Mesothelial cell of epicardium (in vitro differentiated cells): ENCODE measurements at regions not wholly inside any gene's neighbourhood (a gene's known extent, or its start where the extent isn't known, plus 50 kb on each side); places are given as distances from the start of the nearest gene placed in this dataset.

Experiments
- DNase-seq, 2 experiments: peaks; one replicate each; pipeline ENCODE4 v3.0.0; 2021; ENCODE audit warnings: low spot score in 2 of 2; ENCODE audit not compliant: unreplicated experiment in 2 of 2
- H3K27ac Mint-ChIP-seq: 2 replicates; pipeline ENCODE4 v1.8.0; 2021; ENCODE audit warnings: mixed read lengths
- H3K27me3 Mint-ChIP-seq: 2 replicates; pipeline ENCODE4 v1.8.0; 2021; ENCODE audit warnings: low read depth, mixed read lengths
- H3K36me3 Mint-ChIP-seq: 2 replicates; pipeline ENCODE4 v1.8.0; 2021; ENCODE audit warnings: mixed read lengths
- H3K4me1 Mint-ChIP-seq: 2 replicates; pipeline ENCODE4 v1.8.0; 2021; ENCODE audit warnings: mixed read lengths
- H3K4me3 Mint-ChIP-seq: 2 replicates; pipeline ENCODE4 v1.8.0; 2021; ENCODE audit warnings: mild to moderate bottlenecking, moderate library complexity, mixed read lengths
- H3K9me3 Mint-ChIP-seq: 2 replicates; pipeline ENCODE4 v1.8.0; 2021; ENCODE audit warnings: mixed read lengths
- TF ChIP-seq, protein P1 (sequence below): fragments of 200-600 bp; sonication (generic); IDR thresholded peaks from one replicate; pipeline ENCODE4 v1.5.0; 2021; ENCODE audit warnings: antibody characterized with exemption; ENCODE audit not compliant: unreplicated experiment

DNA sequence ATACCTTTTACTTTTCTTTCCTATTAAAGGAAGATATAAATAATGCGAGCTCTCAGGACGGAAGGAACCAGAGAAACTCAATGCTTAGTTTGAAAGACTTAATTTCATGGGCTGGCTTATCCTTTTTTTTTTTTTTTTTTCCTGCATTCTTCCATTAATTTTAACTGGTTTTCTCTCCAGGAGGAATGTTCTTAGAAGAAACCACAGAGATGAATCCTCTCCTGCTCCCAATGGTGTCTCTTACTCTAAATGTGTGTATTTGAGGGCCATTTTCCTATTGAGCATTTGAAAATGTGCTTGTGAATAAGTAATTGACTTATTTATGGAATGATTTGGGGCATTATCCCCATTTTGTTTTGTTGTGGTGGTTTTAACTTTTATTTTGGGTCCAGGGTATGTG is 494.9 kb downstream of the FOXO1 start:
- Mint-ChIP-seq H3K4me3 (no peak overlapping the region), H3K27me3 (peaks cover 11% of the 10 kb centered on the region), H3K27ac (no peak overlapping the region), H3K4me1 (peaks cover 30% of the 10 kb centered on the region), H3K36me3 (no peaks in the 10 kb centered on the region), H3K9me3 (peaks cover 4% of the 10 kb centered on the region)
- no peak for DNase-seq
- TF ChIP-seq, protein P1, sequence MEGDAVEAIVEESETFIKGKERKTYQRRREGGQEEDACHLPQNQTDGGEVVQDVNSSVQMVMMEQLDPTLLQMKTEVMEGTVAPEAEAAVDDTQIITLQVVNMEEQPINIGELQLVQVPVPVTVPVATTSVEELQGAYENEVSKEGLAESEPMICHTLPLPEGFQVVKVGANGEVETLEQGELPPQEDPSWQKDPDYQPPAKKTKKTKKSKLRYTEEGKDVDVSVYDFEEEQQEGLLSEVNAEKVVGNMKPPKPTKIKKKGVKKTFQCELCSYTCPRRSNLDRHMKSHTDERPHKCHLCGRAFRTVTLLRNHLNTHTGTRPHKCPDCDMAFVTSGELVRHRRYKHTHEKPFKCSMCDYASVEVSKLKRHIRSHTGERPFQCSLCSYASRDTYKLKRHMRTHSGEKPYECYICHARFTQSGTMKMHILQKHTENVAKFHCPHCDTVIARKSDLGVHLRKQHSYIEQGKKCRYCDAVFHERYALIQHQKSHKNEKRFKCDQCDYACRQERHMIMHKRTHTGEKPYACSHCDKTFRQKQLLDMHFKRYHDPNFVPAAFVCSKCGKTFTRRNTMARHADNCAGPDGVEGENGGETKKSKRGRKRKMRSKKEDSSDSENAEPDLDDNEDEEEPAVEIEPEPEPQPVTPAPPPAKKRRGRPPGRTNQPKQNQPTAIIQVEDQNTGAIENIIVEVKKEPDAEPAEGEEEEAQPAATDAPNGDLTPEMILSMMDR: no peak

- no peak for DNase-seq
- peaks cover 4% of the 10 kb centered on the region for H3K9me3 Mint-ChIP-seq
- H3K4me1 Mint-ChIP-seq: peaks cover 29% of the 10 kb centered on the region
- H3K27ac Mint-ChIP-seq: no peak overlapping the region
- TF ChIP-seq, protein P1: no peak
- H3K36me3 Mint-ChIP-seq: no peaks in the 10 kb centered on the region
- H3K27me3 Mint-ChIP-seq: peaks cover 14% of the 10 kb centered on the region
- H3K4me3 Mint-ChIP-seq: peak overlapping the region; percentile 29
These were observed 494.3 kb downstream of the FOXO1 start for GRCh38 chr13:40172149-40172591.

GRCh38 chr13:40172878-40173277 is 493.6 kb downstream of the FOXO1 start:
- no peak overlapping the region for H3K4me3 Mint-ChIP-seq

DNA sequence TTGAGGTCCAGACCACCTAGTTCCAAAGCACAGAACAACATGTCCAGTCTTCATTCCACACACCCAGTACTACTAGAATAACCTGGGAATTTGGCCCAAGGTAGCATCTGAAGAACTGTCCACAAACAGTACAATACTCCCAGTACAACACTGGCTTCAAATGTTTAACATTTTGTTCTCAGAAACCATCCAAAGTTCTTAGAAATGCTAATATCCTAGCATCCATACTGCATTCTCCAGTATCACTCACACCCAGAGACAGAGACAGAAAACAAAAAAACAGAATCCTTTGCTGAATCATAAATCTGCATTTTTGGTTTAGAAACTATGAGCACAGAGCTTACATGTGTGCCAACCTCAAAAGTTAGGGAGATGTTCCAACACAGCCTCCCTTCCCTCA is 490.8 kb downstream of the FOXO1 start:
- DNase-seq: no peak
- Mint-ChIP-seq H3K36me3 (no peaks in the 10 kb centered on the region), H3K4me3 (no peak overlapping the region), H3K9me3 (peaks cover 4% of the 10 kb centered on the region), H3K27me3 (peaks cover 14% of the 10 kb centered on the region), H3K27ac (no peak overlapping the region), H3K4me1 (peaks cover 19% of the 10 kb centered on the region)
- TF ChIP-seq, protein P1: no peak

More at GRCh38 chr13:40172878-40173277, 493.6 kb downstream of the FOXO1 start:
- Mint-ChIP-seq H3K27ac (no peak overlapping the region), H3K36me3 (no peaks in the 10 kb centered on the region), H3K9me3 (peaks cover 4% of the 10 kb centered on the region), H3K4me1 (peaks cover 24% of the 10 kb centered on the region), H3K27me3 (peaks cover 14% of the 10 kb centered on the region)
- TF ChIP-seq, protein P1: no peak
- DNase-seq: no peak

GRCh38 chr13:40176242-40176641 is 490.2 kb downstream of the FOXO1 start:
- no peak for DNase-seq
- peaks cover 14% of the 10 kb centered on the region for H3K27me3 Mint-ChIP-seq
- no peak overlapping the region for H3K4me3 Mint-ChIP-seq
- TF ChIP-seq, protein P1: no peak
- H3K9me3 Mint-ChIP-seq: peaks cover 4% of the 10 kb centered on the region
- no peak overlapping the region for H3K27ac Mint-ChIP-seq
- H3K4me1 Mint-ChIP-seq: peaks cover 19% of the 10 kb centered on the region
- H3K36me3 Mint-ChIP-seq: no peaks in the 10 kb centered on the region

DNA sequence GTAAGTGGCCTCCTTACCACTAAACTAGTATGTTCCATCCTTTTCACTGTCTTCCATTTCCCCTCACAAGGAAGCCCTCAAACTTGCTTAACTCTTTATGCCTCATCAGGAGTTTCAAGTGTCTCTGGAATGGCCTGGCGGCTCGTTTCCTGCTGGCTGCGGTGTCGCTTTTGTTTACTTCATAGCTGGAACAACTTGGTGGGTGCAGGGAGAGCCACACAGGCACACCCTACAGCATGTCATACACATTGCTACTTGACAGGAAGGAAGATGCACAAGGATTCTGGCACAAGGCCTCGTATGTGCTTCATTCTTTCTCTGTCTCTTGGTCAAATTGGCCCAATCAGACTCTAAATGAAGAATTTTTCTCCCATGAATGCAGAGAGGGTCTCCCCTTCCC is 488.3 kb downstream of the FOXO1 start:
- H3K9me3 Mint-ChIP-seq: peaks cover 4% of the 10 kb centered on the region
- no peak for DNase-seq
- no peaks in the 10 kb centered on the region for H3K36me3 Mint-ChIP-seq
- H3K27me3 Mint-ChIP-seq: peaks cover 12% of the 10 kb centered on the region
- TF ChIP-seq, protein P1: no peak
- peaks cover 11% of the 10 kb centered on the region for H3K4me1 Mint-ChIP-seq
- H3K4me3 Mint-ChIP-seq: no peak overlapping the region
- H3K27ac Mint-ChIP-seq: no peak overlapping the region
